Heart left ventricle (tissue), 16 donors: ENCODE measurements at regions not wholly inside any gene's neighbourhood (a gene's known extent, or its start where the extent isn't known, plus 50 kb on each side); places are given as distances from the start of the nearest gene placed in this dataset.
"Not testable (repeated sequence)": the region's sequence is repeated elsewhere in the genome, so short reads cannot be mapped to it uniquely, and the experiment has no call there.

Experiments used
- ATAC-seq, 4 donors: fragments of 200-7000 bp; cut with Tn5 transposase; one replicate each; pipeline ENCODE4 v1.9.1; 2020 to 2022; ENCODE audit warnings: moderate library complexity in 4 of 4, mild to moderate bottlenecking in 3 of 4, moderate number of reproducible peaks in 1 of 4
- DNase-seq, 5 donors: peaks; one replicate each; pipeline ENCODE4 v3.0.0-alpha.2; 2020
- H3K27ac ChIP-seq, 12 donors: fragments of 200-600 bp; sonication (generic) in 4 of 12; one replicate each; pipeline versions ENCODE4 v1.5.0 to v1.8.0; 2016 to 2022; ENCODE audit warnings: mild to moderate bottlenecking in 2 of 12
- H3K27me3 ChIP-seq, 9 donors: fragments of 200-600 bp; sonication (generic) in 2 of 9; one replicate each; pipeline versions ENCODE4 v1.5.1 to v1.8.0; 2016 to 2022; ENCODE audit warnings: mild to moderate bottlenecking in 3 of 9
- H3K36me3 ChIP-seq, 9 donors: fragments of 200-600 bp; sonication (generic) in 2 of 9; one replicate each; pipeline versions ENCODE4 v1.5.0 to v1.8.0; 2018 to 2022; ENCODE audit warnings: mild to moderate bottlenecking in 2 of 9
- H3K4me1 ChIP-seq, 12 donors: fragments of 200-600 bp; sonication (generic) in 4 of 12; one replicate each; pipeline versions ENCODE4 v1.5.0 to v1.8.0; 2016 to 2022; ENCODE audit warnings: mild to moderate bottlenecking in 3 of 12
- H3K4me3 ChIP-seq, 12 donors: fragments of 200-600 bp; sonication (generic) in 4 of 12; one replicate each; pipeline versions ENCODE4 v1.5.0 to v1.8.0; 2017 to 2022; ENCODE audit warnings: mild to moderate bottlenecking in 9 of 12, moderate library complexity in 4 of 12
- H3K9me3 ChIP-seq, 12 donors: fragments of 200-600 bp; sonication (generic) in 4 of 12; one replicate each; pipeline versions ENCODE4 v1.5.0 to v1.8.0; 2016 to 2022; ENCODE audit warnings: mild to moderate bottlenecking in 1 of 12
- POLR2A ChIP-seq, 2 donors: fragments of 450-650 bp; IDR thresholded peaks; one replicate each; pipeline ENCODE4 v1.6.1; 2017; ENCODE audit warnings: antibody characterized with exemption in 2 of 2, mild to moderate bottlenecking in 2 of 2, moderate library complexity in 2 of 2
- WGBS, 4 donors: extraction: QIAGEN DNeasy Blood & Tissue Kit in 2 of 4; methylation state at CpG; one replicate each; pipeline versions ENCODE4 v1.1.5 to v1.1.7; 2013 to 2018; 5-methylcytosine and 5-hydroxymethylcytosine counted together
- intact Hi-C, 10 donors: fragments of 100-400 bp; cut with DNase I; formaldehyde crosslinking; loops; one replicate each; pipeline versions ENCODE4 v1.11.1 to v1.14.2; 2022
- TF ChIP-seq, protein P1 (sequence below), 12 donors: fragments of 200-600 bp; sonication (generic) in 4 of 12; IDR thresholded peaks; one replicate each; pipeline versions ENCODE4 v1.5.0 to v1.8.0; 2018 to 2022; ENCODE audit warnings: antibody characterized with exemption in 12 of 12, mild to moderate bottlenecking in 5 of 12
- donor health status: ischemic (EF 13 %, LVEDD 7.1; RV severe dilation, severe dysfunction).
- donor health status: healthy with polysubstance abuse.
- donor health status: DM: no; HTN: yes; CAD: no.
- donor health status: DM: no; HTN: no; CAD: no.
- donor health status: ischemic (EF 25% LVEDD 6.9; RV normal size, moderate dysfunction).
- donor health status: ischemic (EF 25% LVEDD 5.7; RV mildly dilated, moderate dysfunction).
- donor health status: healthy.
- donor health status: DM: yes; HTN: yes; CAD: no.
- donor health status: ischemic (EF 35%, LVEDD 5.7; RV mildly dilated, moderate dysfunction).
- donor health status: nonischemic (EF 11% LVEDD 7.7; RV severe dilation, severe dysfunction).
- donor health status: DM: yes; HTN: yes; CAD: no.
- donor health status: PGD.
- donor health status: ischemic (EF 29% LVEDD 5.4; RV normal size, mild dysfunction).
- donor health status: nonischemic (EF 23%, LVEDD 6.1; RV moderate dilation, normal function).

DNA sequence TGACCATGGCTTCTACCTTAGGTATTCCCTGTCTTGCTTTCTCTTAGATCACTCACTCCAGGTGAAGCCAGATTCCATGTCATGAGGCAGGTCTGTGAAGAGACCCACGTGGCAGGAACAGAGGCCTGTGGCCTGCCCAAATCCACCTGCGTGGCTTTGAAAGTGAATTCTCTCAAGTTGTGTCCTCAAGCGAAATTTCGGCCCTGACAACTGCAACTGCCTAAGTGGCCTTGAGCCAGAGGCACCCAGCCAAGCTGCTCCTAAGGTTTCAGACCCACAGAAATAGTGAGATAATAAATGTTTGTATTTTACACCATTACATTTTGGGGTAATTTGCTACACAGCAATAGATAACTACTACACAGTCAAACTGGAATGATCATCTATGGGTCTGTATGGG, 497.9 kb downstream of the XYLT1 start:
- H3K27ac ChIP-seq, result no peak overlapping the region
- peaks cover 0 to 20% (median 0%) of the 10 kb centered on the region in 12 donors for H3K9me3 ChIP-seq
- intact Hi-C loops, result no loop called here
- peaks cover 0 to 7% (median 0%) of the 10 kb centered on the region in 9 donors for H3K27me3 ChIP-seq
- H3K4me3 ChIP-seq, result no peak overlapping the region
- 67 to 86% (median 82%) methylated on average over 4 of the region's 4 CpGs for WGBS, 4 donors
- no peak for ATAC-seq
- TF ChIP-seq, protein P1, sequence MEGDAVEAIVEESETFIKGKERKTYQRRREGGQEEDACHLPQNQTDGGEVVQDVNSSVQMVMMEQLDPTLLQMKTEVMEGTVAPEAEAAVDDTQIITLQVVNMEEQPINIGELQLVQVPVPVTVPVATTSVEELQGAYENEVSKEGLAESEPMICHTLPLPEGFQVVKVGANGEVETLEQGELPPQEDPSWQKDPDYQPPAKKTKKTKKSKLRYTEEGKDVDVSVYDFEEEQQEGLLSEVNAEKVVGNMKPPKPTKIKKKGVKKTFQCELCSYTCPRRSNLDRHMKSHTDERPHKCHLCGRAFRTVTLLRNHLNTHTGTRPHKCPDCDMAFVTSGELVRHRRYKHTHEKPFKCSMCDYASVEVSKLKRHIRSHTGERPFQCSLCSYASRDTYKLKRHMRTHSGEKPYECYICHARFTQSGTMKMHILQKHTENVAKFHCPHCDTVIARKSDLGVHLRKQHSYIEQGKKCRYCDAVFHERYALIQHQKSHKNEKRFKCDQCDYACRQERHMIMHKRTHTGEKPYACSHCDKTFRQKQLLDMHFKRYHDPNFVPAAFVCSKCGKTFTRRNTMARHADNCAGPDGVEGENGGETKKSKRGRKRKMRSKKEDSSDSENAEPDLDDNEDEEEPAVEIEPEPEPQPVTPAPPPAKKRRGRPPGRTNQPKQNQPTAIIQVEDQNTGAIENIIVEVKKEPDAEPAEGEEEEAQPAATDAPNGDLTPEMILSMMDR (IDR thresholded peaks at IDR 0.05), result no peak
- no peak for TF ChIP-seq POLR2A (IDR thresholded peaks at IDR 0.05)
- no peak for DNase-seq
- H3K36me3 ChIP-seq, result no peaks in the 10 kb centered on the region
- H3K4me1 ChIP-seq, result no peaks in the 10 kb centered on the region

DNA sequence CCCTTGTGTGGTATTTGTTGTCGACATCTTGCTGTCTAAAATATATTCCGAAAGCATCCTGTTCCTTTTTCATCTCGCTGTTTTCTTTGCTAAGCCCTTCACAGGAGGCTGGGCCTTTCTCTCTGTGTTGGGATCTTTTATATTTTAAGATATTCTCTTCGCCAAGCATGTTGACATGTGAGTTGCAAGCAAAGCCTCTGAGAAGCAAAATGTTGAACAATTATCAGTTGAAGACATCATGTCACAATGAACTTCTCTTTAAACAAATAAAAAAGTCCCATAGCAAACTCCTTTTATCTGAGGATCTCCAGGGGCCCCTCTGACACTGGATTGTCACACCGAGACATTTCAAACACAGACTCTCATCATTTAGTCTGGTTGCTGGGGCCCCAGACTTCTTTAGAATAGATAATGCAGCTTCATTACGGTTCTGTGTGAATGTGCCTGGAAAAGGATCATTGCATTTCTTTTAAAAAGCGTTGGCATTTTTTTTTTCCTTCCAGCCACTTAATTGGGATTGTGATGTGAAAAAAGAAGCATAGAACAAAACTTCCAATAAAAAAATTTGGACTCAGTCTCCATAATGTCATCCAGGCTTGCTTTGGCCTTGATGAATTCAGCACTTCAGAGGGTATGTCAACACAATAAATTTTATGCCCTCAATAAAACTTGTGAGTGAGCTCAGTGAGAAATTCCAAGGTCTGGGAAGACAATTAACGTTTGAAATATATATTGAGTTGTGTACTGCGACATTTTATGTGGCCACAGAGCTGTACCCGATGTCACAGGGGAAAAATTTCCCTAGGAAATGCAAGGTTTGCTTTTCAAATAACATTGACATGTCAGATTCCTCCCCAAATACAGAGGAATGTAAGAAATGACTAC, 496.8 kb downstream of the XYLT1 start:
- no peak overlapping the region for H3K27ac ChIP-seq
- peaks cover 0 to 5% (median 0%) of the 10 kb centered on the region in 9 donors for H3K27me3 ChIP-seq
- ATAC-seq (no peak), DNase-seq (no peak)
- H3K4me1 ChIP-seq, result no peaks in the 10 kb centered on the region
- 57 to 62% (median 60%) methylated on average over 10 of the region's 10 CpGs for WGBS, 4 donors
- H3K9me3 ChIP-seq, result peaks cover 0 to 20% (median 0%) of the 10 kb centered on the region in 12 donors
- intact Hi-C loops, result no loop called here
- TF ChIP-seq, protein P1 (IDR thresholded peaks at IDR 0.05), result no peak
- no peak for TF ChIP-seq POLR2A (IDR thresholded peaks at IDR 0.05)
- H3K4me3 ChIP-seq, result no peak overlapping the region
- no peaks in the 10 kb centered on the region for H3K36me3 ChIP-seq

DNA sequence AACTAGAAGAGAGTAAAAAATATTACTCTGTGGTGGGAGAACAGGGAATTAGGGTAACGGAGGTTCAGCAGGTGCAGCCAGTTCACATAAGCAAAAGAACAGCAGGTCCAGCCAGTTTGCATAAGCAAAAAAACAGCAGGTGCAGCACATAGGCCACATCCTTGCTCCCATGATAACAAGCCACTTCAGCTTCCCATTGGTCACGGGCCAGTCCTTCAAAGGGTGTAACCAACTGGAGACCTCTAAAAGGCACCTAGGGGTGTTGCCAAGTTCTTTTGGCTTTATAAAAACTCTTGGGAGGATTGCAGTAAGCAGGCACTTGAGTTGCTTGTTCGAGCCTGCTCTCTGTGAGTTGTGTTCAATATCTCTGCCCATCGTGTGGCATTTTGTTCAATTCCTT, 488.1 kb downstream of the XYLT1 start:
- intact Hi-C loops, result no loop called here
- TF ChIP-seq, protein P1 (IDR thresholded peaks at IDR 0.05), result no peak
- TF ChIP-seq POLR2A (IDR thresholded peaks at IDR 0.05), result no peak

DNA sequence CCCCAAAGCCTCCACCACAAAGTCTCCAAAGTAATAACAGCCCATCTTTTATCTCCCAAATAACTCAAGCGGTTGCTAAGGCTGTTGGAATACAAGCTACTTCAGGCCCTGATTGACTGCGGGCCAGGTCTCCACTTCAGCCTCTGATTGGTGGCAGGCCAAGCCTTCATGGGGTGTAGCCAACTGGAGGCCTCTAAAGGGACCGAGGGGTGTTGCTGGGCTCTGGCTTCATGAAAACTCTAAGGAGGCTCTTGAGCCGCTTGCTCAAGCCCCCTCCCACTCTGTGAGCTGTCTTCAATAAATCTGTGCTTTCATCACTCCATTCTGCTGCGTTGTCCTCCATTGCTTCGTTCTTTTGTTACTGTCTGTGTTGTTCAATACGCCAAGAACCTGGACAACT, 487.2 kb downstream of the XYLT1 start:
- Histone ChIP-seq H3K27me3 (peaks cover 0 to 3% (median 0%) of the 10 kb centered on the region in 9 donors), H3K36me3 (no peaks in the 10 kb centered on the region), H3K27ac (no peak overlapping the region), H3K4me3 (no peak overlapping the region), H3K4me1 (no peaks in the 10 kb centered on the region), H3K9me3 (peaks cover 0 to 3% (median 0%) of the 10 kb centered on the region in 12 donors)
- no peak for ATAC-seq
- TF ChIP-seq POLR2A (IDR thresholded peaks at IDR 0.05), result no peak
- TF ChIP-seq, protein P1 (IDR thresholded peaks at IDR 0.05), result no peak
- intact Hi-C loops, result no loop called here
- DNase-seq, result no peak
- 80 to 91% (median 86%) methylated on average over 7 of the region's 7 CpGs for WGBS, 4 donors

More for the DNA sequence above, 488.1 kb downstream of the XYLT1 start:
- WGBS, 4 donors, result 83 to 92% (median 89%) methylated on average over 4 of the region's 4 CpGs
- Histone ChIP-seq H3K4me1 (no peaks in the 10 kb centered on the region), H3K27me3 (peaks cover 0 to 3% (median 0%) of the 10 kb centered on the region in 9 donors), H3K4me3 (no peak overlapping the region), H3K27ac (no peak overlapping the region), H3K9me3 (peaks cover 0 to 3% (median 0%) of the 10 kb centered on the region in 12 donors), H3K36me3 (no peaks in the 10 kb centered on the region)
- DNase-seq (no peak), ATAC-seq (no peak)

DNA sequence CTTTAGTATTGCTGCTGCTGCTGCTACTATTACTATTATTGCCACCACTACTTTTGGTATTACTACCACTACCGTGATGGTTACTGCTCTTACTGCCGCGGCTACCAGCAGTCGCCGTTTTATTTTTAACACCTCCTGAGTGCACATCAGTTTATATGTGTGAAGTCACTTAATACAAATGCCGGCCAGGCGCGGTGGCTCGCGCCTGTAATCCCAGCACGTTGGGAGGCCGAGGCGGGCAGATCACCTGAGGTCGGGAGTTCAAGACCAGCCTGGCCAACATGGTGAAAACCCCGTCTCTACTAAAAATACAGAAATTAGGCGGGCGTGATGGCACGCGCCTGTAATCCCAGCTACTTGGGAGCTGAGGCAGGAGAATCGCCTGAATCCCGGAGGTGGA, 486.7 kb downstream of the XYLT1 start:
- ATAC-seq, H3K4me3 ChIP-seq, H3K27ac ChIP-seq, DNase-seq, intact Hi-C loops, H3K36me3 ChIP-seq, H3K9me3 ChIP-seq, H3K27me3 ChIP-seq, H3K4me1 ChIP-seq: not testable (repeated sequence)
- 93 to 94% (median 94%) methylated on average over 21 of the region's 21 CpGs for WGBS, 4 donors
